GM18867 (cell line): ENCODE measurements at regions not wholly inside any gene's neighbourhood (a gene's known extent, or its start where the extent isn't known, plus 50 kb on each side); places are given as distances from the start of the nearest gene placed in this dataset.
"Not testable (repeated sequence)": the region's sequence is repeated elsewhere in the genome, so short reads cannot be mapped to it uniquely, and the experiment has no call there.

Experiments used
- ATAC-seq: cut with Tn5 transposase; IDR thresholded peaks from one replicate; pipeline ENCODE4 v1.9.1; 2021; ENCODE audit warnings: mild to moderate bottlenecking, moderate library complexity; ENCODE audit not compliant: unreplicated experiment

DNA sequence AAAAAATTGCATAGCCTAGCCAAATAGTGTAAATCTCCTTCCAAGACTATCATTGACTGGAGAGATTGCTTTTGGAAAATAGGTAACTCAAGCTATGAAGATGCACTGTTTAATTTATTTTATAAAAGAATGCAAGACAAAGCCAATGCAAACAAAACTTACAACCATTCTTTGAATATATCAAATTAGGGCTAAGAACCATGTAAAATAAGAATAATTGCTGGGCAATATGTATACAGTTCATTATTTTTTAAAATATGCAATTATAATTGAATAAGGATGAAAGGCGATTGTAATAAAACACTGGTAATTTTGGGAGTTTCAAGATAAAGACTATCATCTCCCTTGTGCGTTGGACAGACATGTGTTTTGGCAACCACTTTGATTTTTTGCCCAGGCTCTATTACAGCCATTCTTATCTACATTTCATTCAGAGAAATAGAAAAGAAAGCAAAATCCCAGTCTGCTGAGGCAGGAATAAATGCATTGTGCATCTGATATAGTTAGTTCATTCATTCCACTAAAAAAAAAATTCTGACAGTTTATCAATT, 242.3 kb upstream of the ROBO1 start:
- no peak for ATAC-seq

DNA sequence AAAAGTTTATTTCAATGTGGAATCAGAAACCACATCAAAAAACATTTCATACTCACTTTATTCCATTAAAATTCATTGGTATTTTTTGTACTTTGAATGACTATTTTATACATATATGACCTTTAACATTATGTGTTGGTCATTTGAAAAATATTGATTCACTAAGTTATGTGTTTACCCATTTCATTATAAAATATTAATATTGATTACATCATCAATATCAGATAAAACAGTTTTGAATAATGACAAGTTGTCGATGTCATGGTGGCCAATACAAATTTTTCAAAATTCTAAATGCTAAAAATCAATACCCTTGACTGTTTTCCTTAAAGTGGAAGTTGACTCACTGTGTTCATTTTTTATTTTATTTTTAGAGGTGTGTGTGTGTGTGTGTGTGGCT, 239.7 kb upstream of the ROBO1 start:
- no peak for ATAC-seq

DNA sequence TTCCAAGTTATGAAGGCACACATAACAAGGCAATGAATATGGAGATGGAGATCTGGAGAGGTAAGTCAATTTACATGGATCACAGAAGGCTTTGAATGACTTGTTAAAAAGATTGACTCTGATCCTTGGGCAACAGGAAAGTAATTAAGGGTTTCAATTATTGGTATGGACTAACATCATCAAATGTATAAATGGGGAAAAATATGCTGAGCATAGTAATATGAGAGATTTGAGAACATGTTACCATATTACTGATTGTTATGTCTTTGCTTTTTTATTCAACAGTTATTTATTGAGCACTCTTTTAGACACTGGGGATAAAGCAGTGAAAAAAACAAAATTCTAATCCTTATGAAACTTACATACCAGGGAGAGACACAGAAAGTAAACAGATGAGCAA, 238.5 kb upstream of the ROBO1 start:
- ATAC-seq: no peak

DNA sequence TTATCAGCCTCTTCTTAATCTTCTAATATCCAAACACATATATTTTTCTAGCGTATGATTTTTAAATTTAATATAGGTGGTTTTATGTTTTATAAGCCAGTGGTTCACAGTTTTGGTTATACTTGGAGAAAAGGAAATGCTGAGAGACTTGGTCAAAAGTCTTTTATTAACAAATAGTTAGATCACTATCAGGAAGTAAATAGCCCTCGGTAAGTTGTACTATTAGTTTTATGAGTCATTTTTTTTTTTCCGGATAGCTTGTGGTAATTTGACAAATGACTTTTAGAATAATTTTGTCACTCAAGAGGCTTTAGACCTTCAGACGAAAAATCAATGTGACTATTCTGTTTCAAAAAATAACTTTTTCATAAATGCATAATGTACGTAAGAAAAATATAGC, 232.2 kb upstream of the ROBO1 start:
- no peak for ATAC-seq

DNA sequence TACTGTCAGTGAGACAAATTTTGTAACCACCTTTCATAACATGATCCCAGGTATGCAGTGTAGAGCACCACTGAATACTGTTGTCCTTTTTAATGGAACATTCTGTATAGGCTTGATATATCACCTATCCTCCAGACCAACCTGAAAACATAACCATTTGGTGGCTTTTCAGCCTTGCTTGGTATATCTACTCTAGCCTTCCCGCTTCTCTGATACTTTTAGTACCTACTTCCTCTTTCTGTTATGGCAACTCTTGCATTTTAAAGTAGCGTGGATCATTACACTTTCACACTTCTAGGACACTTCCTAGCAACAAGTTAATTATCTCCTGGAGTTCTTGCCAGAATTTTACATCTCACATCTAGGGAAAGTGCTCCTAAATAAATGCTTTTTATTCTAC, 226.6 kb upstream of the ROBO1 start:
- no peak for ATAC-seq

DNA sequence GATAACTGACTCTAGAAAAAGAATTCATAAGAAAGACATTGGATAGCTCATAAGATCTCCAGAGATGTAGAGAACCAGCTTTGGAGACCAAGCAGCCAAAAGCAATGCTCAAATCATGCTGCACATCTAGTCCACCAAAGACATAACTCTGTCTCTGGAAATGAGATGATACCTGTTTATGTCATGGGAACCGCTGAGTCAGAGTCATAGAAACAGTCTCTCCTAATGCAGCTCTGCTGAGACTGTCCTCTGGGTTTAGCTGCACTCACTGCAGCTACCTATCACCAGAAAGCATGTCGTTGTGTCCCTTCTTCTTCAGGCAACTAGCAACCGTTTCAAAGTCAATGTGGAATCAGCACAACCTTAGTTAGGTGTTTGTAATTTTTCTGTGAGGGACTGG, 218.5 kb upstream of the ROBO1 start:
- ATAC-seq: no peak

DNA sequence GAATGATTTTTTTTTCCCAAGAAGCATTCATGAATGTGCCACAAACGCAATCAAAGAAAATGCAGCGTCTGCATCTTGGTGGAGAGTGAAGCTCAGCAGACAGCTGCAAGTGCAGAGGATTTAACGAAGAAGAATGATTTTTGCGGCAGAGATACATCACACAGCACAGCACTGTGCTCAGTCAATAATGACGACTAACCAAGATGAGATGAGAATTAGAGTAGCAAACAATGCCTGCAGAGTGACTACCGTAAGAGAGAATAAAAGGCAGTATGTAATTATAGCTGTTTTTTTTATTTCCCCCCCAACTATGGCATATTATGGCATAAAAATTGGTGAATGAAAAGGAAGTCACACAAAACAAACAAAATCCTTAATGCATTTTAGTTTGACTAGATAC, 218.0 kb upstream of the ROBO1 start:
- no peak for ATAC-seq

DNA sequence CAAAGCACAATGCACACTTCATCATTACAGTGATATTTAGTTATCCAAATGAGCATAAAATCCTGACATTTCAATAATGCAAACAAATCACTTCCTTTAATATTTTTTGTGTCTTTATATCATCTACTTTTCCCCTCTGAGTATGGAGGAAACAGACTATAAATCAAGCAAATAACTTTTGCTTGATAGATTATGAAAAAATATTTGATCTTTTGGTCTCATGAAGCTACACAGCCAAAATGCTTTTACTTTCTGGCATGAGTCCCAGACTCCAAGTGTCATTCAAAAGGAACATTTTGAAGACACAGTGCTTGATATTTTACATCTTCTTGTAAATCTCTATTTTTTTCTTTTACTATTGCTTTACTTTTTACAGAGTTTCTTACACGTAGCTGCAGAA, 215.3 kb upstream of the ROBO1 start:
- no peak for ATAC-seq

DNA sequence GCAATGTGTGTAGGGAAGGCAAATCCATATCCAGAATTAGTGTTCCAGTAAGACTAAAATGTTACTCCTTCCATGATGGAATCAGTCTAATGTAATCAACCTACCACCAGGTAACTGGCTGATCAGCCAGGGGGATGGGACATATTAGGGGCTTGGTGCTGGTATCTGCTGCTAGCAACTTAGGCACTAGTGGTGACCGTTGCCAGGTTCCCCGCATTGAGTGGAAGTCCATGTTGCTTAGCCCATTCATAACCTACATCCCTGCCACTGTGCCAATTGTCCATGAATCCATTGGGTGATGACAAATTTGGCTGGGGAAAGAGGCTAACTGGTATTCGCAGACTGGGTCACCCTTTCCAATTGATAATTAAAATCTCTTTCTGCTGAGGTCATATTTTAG, 212.2 kb upstream of the ROBO1 start:
- ATAC-seq: no peak

DNA sequence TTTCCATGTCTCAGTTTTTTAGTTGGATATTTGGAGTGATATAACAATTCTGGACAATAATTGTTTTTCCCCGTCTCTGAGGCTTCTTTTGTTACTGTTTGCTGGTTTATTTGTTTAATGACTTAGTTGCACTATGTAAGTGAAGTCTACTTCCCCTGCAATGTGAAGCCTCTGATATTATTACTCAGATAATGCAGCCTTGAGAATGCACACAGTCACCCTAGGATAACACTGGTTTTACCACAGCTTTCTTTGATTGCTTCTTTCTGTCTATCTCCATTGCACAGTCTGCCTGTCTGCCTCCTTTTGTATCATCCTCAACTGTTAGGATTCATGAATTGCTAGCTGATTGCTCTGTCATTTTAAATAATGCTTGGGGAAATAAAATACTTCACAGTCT, 208.7 kb upstream of the ROBO1 start:
- ATAC-seq: no peak

DNA sequence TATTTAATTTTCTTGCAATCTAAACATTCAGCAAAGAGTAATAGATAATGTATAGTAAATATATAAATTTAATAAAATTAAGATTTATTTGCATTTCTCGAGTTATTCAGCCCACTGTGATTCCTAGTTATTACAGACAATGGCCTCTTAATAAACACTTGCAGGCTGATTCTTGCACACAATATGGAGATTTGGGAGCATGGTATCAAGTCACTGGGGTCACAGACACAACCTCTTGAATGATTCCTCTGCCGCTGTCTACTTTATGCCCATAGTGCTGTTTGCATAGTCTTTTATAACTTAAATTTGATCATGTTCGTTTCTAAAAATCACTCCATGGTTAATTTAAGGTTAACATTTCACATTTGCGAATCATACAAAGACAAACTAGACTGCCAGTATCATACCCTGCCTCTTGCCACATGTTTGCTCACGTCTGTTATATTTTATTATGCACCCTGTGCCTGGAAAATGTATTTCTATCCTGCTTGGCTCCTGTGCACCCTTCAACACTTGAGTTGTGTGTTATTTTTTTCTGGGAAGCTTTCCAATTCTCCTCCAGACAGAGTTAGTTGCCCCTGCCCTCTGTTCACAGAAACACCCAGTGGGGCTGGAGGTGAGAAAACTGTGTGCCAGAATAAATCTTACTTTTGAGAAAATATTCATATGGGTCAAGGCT, 206.3 kb upstream of the ROBO1 start:
- ATAC-seq: no peak

DNA sequence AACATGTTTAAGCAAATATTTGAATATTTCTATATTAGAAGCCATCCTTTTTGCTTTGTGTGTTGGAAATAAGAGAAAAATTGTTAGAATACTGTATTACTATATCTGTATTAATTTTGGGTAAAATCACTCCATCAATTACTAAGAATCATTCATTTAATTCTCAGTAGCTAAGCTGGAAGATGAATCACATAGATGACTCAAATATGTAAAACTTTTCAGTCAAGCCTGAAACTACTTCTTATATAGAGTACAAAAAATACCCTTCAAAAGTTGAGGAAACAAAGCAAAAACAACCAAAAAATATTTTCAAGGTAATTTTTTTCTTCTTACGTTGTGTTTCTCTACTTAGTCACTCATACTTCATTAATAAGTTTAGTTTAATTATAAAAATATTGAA, 205.7 kb upstream of the ROBO1 start:
- ATAC-seq: no peak

DNA sequence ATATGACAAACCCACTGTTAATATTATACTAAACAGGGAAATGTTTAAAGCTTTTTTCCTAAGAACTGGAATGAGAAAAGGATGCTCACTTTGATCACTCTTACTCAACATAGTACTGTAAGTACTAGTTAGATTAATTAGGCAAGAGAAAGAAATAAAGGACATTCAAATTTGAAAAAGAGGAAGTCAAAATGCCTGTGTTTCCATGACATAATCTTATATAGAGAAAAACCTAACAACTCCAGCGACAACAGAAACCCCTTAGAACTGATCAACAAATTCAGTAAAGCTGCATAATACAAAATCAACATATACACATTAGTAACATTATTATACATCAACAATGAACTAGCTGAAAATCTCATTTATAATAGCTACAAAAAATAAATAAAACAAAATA, 200.6 kb upstream of the ROBO1 start:
- ATAC-seq: no peak

DNA sequence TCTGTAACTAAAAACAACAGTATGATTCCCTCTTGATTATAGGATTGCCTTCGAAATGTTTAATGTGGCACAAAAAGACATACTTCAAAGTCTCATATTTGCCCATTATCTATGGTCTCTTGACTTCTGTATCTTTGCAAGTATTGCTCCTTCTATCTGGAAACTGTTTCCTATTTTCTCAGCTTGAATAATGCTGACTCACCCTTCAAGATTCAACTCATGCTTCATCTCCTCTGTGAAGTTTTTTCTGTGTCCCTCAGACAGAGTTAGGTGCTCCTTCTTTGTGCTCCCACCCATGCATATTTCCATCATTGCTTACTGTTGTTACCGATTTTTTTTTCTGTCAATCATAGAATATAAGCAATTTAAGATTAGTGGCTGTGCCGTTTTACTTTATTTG, 192.8 kb upstream of the ROBO1 start:
- ATAC-seq: no peak

DNA sequence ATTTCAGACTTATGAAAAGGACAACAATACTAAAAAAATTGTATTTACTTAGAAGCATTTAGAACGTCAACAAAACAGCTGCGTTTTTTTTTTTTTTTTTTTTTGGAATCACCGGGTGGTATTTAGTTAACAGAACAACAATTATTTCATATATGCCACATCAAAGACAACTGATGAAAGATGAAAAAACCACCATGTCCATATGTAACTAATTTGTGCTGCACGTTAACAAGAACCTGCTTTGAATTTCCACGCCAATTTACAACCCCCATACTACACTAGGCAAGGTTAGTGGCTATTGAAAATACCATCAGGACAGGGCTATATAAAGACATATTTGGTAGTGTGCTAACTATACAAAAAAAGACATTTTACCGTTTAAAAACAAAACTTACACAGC, 189.3 kb upstream of the ROBO1 start:
- ATAC-seq: no peak

DNA sequence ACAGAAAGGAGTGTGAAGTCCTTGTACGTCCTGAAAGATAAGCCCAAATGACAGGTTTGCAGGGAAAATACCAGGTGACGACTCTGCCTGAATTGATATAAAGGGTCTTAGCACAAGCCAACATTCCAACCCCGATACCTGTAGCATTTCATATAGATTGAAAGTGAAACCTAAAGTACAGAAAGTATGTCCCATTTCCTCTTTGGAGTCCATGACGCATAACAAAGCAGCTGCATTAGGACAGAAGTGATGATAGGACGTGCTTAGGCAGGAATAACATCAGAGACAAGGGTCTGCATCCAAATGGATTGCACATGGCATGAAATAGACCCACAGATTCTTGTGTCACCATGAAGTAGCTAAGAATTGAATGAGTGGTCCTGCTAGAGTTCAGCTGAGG, 187.0 kb upstream of the ROBO1 start:
- ATAC-seq: no peak

DNA sequence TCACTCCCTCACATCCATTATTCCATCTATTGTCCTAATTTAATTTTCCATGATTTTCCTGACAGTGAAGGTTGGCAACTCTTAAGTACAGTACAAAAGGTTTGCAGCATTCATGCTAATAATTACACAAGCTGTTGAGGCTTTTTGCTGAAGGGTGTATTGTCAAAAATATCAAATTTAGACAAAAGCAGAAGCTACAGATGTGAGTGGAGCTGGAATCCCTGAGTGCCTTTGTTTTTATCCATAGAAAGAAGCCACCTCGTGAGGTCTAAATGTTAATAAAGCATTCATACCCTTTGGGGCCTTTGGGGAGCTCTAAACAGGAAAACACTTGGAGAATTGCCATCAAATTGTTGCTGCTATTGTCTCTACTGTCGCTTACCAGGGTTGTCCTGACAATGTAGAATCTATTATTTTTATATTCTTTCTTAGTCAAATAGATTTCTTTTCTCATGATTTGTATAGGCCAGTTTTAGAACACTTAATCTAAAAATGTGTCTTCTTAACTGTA, 185.8 kb upstream of the ROBO1 start:
- ATAC-seq: no peak

DNA sequence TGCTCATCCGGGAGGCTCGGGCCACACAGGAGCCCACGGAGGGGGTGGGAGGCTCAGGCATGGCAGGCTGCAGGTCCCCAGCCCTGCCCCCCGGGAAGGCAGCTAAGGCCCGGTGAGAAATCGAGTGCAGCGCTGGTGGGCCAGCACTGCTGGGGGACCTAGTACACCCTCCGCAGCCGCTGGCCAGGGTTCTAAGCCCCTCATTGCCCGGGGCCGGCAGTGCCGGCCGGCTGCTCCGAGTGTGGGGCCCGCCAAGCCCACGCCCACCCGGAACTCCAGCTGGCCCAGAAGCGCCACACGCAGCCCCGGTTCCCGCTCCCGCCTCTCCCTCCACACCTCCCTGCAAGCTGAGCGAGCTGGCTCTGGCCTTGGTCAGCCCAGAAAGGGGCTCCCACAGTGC, 183.6 kb upstream of the ROBO1 start:
- ATAC-seq: not testable (repeated sequence)

DNA sequence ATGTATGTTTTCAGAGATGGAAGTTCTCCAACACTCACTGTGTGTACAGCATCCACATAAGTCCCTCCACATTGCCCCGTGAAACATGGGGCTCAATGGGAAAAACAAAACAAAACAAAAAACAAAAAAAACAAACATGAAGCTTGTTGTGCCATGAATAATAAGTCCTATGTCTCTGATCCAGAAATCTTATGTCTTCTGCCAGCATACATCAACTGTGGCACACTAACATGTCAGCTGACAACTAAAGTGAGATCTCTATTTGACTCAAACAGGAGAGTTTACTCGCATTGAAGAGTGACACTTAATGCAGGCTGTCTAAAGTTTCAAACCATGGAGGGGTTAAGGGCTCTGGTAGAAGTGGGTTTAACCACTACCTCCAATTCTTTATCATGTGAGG, 180.2 kb upstream of the ROBO1 start:
- no peak for ATAC-seq

DNA sequence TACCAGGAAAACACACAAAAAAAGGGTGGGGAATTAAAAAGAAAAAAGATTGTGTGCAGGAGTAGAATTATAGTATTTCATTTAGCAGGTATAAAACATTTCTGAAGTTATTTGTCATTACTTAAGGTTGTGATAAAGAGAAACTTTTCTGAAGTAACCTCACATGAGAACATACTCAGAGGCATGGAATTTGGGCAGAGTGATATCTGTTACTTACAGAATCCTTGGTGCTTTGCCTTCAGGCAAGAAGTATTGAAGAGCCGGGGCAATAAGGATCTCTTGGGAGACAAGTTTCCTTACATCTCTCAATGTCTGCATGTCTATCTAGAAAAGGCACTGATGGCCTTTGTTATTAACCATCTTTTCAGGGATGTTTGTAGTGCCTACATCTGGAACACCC, 179.7 kb upstream of the ROBO1 start:
- ATAC-seq: no peak

DNA sequence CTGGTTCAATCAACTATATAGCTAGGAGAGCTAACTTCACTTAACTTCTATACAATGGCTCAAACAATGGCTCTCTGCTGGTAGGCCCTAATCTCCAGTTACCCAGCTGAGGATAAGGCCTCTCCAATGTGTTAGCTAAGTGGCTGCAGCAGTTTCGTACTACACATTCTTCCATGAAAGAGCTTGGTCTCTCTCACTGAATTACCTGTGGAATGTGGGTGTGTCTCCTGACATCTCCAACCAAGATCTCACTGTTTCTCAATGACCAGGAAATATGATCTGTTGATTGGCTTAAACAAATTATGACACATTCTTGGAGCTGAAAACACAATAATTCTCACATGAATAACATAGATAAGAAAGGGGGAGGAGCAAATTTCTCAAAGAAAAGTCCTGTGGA, 169.8 kb upstream of the ROBO1 start:
- no peak for ATAC-seq

DNA sequence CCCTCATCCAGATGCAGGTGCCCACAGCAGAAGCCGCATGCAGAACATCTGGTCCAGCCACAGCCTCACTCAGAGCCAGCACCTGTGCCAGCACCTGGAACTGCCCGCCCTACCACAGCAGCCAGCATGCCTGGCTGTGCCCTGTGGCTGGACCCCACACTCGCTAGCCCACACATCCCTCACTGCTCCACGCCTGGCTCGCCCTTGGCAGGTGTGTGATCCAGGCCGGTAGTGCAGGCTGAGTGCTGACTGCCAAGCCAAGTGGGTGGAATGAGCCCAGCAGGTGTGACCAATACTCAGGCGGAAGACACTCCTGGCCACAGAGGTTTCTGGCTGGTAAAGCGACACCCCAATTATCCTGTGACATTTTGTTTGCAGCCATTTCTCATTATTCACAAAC, 162.4 kb upstream of the ROBO1 start:
- no peak for ATAC-seq
